HEK293 (cell line): ENCODE measurements at regions not wholly inside any gene's neighbourhood (a gene's known extent, or its start where the extent isn't known, plus 50 kb on each side); places are given as distances from the start of the nearest gene placed in this dataset.

Experiments used
- CTCF ChIA-PET: fragments of 350-600 bp; formaldehyde crosslinking; extraction: SDS; loops from one replicate; lab custom pipeline; 2021; ENCODE audit warnings: antibody characterized with exemption; lab: Yijun Ruan, JAX
- POLR2A ChIA-PET: fragments of 300-600 bp; formaldehyde crosslinking; extraction: SDS; loops from one replicate; lab custom pipeline; 2020; ENCODE audit warnings: antibody characterized with exemption, inconsistent platforms; lab: Yijun Ruan, JAX
- H3K27ac ChIP-seq: fragments of 200-500 bp; sonication (Bioruptor generic); 2 replicates; pipeline ENCODE4 v1.5.1; 2014; ENCODE audit warnings: low read depth, low read length, control low read depth, inconsistent platforms; ENCODE audit errors: extremely low read depth
- H3K36me3 ChIP-seq, 2 experiments: fragments of 200-500 bp in 1 of 2; sonication (Bioruptor generic) in 1 of 2; 1 replicate in 1 of 2; 2 replicates in 1 of 2; pipeline ENCODE4 v1.5.1; 2014 to 2017; ENCODE audit warnings: inconsistent platforms in 2 of 2, low read length in 2 of 2; ENCODE audit not compliant: control insufficient read depth in 2 of 2, insufficient read depth in 1 of 2
- H3K4me1 ChIP-seq: fragments of 200-500 bp; sonication (Bioruptor generic); 2 replicates; pipeline ENCODE4 v1.5.1; 2014; ENCODE audit warnings: mild to moderate bottlenecking, low read length, inconsistent platforms; ENCODE audit not compliant: control insufficient read depth, insufficient read depth
- H3K4me3 ChIP-seq: 2 replicates; pipeline ENCODE4 v1.5.1; 2011; ENCODE audit warnings: low read depth, mild to moderate bottlenecking, control low read depth, low read length, moderate library complexity
- H3K9me3 ChIP-seq: fragments of 200-500 bp; sonication (Bioruptor generic); 2 replicates; pipeline ENCODE4 v1.5.1; 2014; ENCODE audit warnings: low read depth, low read length, inconsistent platforms; ENCODE audit not compliant: control insufficient read depth, insufficient read depth
- FEZF1 ChIP-seq: fragments of 450-650 bp; formaldehyde crosslinking; IDR thresholded peaks from 2 replicates; pipeline ENCODE4 v1.5.1; 2016; ENCODE audit warnings: missing biosample characterization, missing genetic modification characterization
- HOXC10 ChIP-seq: sonication (generic); formaldehyde crosslinking; IDR thresholded peaks from 2 replicates; pipeline ENCODE4 v1.8.1; 2023; ENCODE audit warnings: mild to moderate bottlenecking, missing genetic modification reagents
- KLF10 ChIP-seq: fragments of 450-650 bp; IDR thresholded peaks from 2 replicates; pipeline ENCODE4 v1.5.1; 2018; ENCODE audit warnings: missing biosample characterization, mild to moderate bottlenecking, missing genetic modification characterization
- KLF16 ChIP-seq: fragments of 450-650 bp; formaldehyde crosslinking; IDR thresholded peaks from 2 replicates; pipeline ENCODE4 v1.5.1; 2017; ENCODE audit warnings: missing biosample characterization, missing genetic modification characterization
- ZBTB1 ChIP-seq: fragments of 450-650 bp; formaldehyde crosslinking; IDR thresholded peaks from 2 replicates; pipeline ENCODE4 v1.5.1; 2016; ENCODE audit warnings: missing biosample characterization, missing genetic modification characterization
- ZBTB48 ChIP-seq: fragments of 450-650 bp; formaldehyde crosslinking; IDR thresholded peaks from 2 replicates; pipeline ENCODE4 v1.5.1; 2016; ENCODE audit warnings: missing biosample characterization, missing genetic modification characterization
- ZIC2 ChIP-seq: fragments of 450-650 bp; formaldehyde crosslinking; IDR thresholded peaks from 2 replicates; pipeline ENCODE4 v1.5.1; 2016; ENCODE audit warnings: missing biosample characterization, missing genetic modification characterization
- ZNF133 ChIP-seq: fragments of 450-650 bp; formaldehyde crosslinking; IDR thresholded peaks from 2 replicates; pipeline ENCODE4 v1.5.1; 2016; ENCODE audit warnings: missing biosample characterization, missing genetic modification characterization
- ZNF138 ChIP-seq: fragments of 450-650 bp; formaldehyde crosslinking; IDR thresholded peaks from 2 replicates; pipeline ENCODE4 v1.5.1; 2016; ENCODE audit warnings: missing biosample characterization, missing genetic modification characterization, borderline replicate concordance
- ZNF23 ChIP-seq: fragments of 450-650 bp; formaldehyde crosslinking; IDR thresholded peaks from 2 replicates; pipeline ENCODE4 v1.5.1; 2016; ENCODE audit warnings: missing biosample characterization, missing genetic modification characterization, borderline replicate concordance
- ZNF292 ChIP-seq: fragments of 450-650 bp; formaldehyde crosslinking; IDR thresholded peaks from 2 replicates; pipeline ENCODE4 v1.5.1; 2016; ENCODE audit warnings: low read depth, missing biosample characterization, missing genetic modification characterization, borderline replicate concordance
- ZNF324 ChIP-seq: fragments of 450-650 bp; formaldehyde crosslinking; IDR thresholded peaks from 2 replicates; pipeline ENCODE4 v1.5.1; 2016; ENCODE audit warnings: missing biosample characterization, missing genetic modification characterization
- ZNF366 ChIP-seq: fragments of 450-650 bp; formaldehyde crosslinking; conservative IDR thresholded peaks from 2 replicates; pipeline ENCODE4 v1.5.1; 2016; ENCODE audit warnings: missing biosample characterization, missing genetic modification characterization
- ZNF510 ChIP-seq: fragments of 450-650 bp; formaldehyde crosslinking; IDR thresholded peaks from 2 replicates; pipeline ENCODE4 v1.5.1; 2018; ENCODE audit warnings: mild to moderate bottlenecking, missing genetic modification characterization, missing biosample characterization; ENCODE audit not compliant: insufficient replicate concordance
- ZNF624 ChIP-seq: fragments of 450-650 bp; formaldehyde crosslinking; IDR thresholded peaks from 2 replicates; pipeline ENCODE4 v1.5.1; 2017; ENCODE audit warnings: missing biosample characterization, missing genetic modification characterization
- ZNF660 ChIP-seq: fragments of 450-650 bp; IDR thresholded peaks from 2 replicates; pipeline ENCODE4 v1.5.1; 2018; ENCODE audit warnings: missing biosample characterization, mild to moderate bottlenecking, missing genetic modification characterization
- ZNF747 ChIP-seq: fragments of 450-650 bp; formaldehyde crosslinking; IDR thresholded peaks from 2 replicates; pipeline ENCODE4 v1.5.1; 2016; ENCODE audit warnings: missing biosample characterization, missing genetic modification characterization
- TF ChIP-seq, protein P1 (sequence below): fragments of 450-650 bp; formaldehyde crosslinking; IDR thresholded peaks from 2 replicates; pipeline ENCODE4 v1.5.1; 2016; ENCODE audit warnings: missing biosample characterization, missing genetic modification characterization
- TF ChIP-seq, protein P2 (sequence below): fragments of 450-650 bp; formaldehyde crosslinking; IDR thresholded peaks from 2 replicates; pipeline ENCODE4 v1.5.1; 2016; ENCODE audit warnings: missing biosample characterization, missing genetic modification characterization
- TF ChIP-seq, protein P3 (sequence below): fragments of 450-650 bp; formaldehyde crosslinking; IDR thresholded peaks from 2 replicates; pipeline ENCODE4 v1.5.1; 2016; ENCODE audit warnings: missing biosample characterization, missing genetic modification characterization
- TF ChIP-seq, protein P4 (sequence below): fragments of 450-650 bp; formaldehyde crosslinking; IDR thresholded peaks from 2 replicates; pipeline ENCODE4 v1.5.1; 2017; ENCODE audit warnings: missing biosample characterization, missing genetic modification characterization

DNA sequence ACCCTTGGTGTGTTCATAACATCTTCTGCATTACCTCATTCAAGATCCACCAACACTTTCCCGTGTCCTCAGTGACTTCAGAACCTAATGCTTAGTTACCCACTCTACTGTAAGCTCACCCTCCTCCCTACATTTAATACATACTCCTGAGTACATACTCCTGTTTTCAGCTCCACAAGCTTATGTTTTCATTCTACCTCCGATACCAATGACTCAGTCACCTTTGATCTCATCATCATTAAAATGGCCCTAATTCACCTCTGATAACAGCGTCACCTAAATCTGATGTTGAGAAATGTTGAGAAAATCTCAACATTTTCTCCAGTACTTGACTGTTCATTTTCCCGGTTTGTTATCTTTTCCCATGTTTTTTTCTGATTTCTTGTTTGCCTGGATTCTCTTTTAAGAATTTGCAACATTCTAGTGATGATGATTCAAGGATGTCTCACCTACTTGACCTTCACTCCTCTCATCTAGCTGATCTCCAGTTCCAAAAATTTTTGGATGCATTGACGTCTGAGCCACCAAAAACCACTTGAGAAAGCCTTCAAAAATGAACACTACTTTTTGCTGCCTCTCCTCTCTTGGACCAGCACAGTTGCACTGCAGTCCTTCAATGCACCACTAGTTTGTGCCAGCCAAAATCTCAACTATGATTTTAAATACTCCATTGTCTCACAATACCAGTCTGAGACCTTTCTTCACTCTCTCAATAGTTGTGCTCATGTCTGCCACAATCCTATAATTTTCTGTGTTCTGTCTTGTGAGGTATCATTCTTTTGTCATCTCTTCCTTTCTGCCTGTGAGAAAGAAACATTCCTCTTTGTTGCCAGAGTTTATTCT lies 220.7 kb upstream of the SEMA6D start:
- H3K9me3 ChIP-seq: no peaks in the 10 kb centered on the region
- no peaks in the 10 kb centered on the region for H3K4me1 ChIP-seq
- TF ChIP-seq, protein P1, sequence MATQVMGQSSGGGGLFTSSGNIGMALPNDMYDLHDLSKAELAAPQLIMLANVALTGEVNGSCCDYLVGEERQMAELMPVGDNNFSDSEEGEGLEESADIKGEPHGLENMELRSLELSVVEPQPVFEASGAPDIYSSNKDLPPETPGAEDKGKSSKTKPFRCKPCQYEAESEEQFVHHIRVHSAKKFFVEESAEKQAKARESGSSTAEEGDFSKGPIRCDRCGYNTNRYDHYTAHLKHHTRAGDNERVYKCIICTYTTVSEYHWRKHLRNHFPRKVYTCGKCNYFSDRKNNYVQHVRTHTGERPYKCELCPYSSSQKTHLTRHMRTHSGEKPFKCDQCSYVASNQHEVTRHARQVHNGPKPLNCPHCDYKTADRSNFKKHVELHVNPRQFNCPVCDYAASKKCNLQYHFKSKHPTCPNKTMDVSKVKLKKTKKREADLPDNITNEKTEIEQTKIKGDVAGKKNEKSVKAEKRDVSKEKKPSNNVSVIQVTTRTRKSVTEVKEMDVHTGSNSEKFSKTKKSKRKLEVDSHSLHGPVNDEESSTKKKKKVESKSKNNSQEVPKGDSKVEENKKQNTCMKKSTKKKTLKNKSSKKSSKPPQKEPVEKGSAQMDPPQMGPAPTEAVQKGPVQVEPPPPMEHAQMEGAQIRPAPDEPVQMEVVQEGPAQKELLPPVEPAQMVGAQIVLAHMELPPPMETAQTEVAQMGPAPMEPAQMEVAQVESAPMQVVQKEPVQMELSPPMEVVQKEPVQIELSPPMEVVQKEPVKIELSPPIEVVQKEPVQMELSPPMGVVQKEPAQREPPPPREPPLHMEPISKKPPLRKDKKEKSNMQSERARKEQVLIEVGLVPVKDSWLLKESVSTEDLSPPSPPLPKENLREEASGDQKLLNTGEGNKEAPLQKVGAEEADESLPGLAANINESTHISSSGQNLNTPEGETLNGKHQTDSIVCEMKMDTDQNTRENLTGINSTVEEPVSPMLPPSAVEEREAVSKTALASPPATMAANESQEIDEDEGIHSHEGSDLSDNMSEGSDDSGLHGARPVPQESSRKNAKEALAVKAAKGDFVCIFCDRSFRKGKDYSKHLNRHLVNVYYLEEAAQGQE: no peak
- TF ChIP-seq, protein P2, sequence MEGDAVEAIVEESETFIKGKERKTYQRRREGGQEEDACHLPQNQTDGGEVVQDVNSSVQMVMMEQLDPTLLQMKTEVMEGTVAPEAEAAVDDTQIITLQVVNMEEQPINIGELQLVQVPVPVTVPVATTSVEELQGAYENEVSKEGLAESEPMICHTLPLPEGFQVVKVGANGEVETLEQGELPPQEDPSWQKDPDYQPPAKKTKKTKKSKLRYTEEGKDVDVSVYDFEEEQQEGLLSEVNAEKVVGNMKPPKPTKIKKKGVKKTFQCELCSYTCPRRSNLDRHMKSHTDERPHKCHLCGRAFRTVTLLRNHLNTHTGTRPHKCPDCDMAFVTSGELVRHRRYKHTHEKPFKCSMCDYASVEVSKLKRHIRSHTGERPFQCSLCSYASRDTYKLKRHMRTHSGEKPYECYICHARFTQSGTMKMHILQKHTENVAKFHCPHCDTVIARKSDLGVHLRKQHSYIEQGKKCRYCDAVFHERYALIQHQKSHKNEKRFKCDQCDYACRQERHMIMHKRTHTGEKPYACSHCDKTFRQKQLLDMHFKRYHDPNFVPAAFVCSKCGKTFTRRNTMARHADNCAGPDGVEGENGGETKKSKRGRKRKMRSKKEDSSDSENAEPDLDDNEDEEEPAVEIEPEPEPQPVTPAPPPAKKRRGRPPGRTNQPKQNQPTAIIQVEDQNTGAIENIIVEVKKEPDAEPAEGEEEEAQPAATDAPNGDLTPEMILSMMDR: no peak
- TF ChIP-seq KLF16 (tag by site-specific recombination) (no peak), ZNF510 (tag by site-specific recombination) (no peak), ZIC2 (tag by site-specific recombination) (no peak), HOXC10 (CRISPR knock-in tag) (no peak), ZBTB1 (tag by site-specific recombination) (no peak), KLF10 (tag by site-specific recombination) (no peak), ZNF624 (tag by site-specific recombination) (no peak), ZNF292 (tag by site-specific recombination) (no peak), ZNF23 (tag by site-specific recombination) (no peak), ZNF660 (tag by site-specific recombination) (no peak), ZNF133 (tag by site-specific recombination) (no peak), ZNF366 (tag by site-specific recombination) (no peak)
- TF ChIP-seq, protein P3, sequence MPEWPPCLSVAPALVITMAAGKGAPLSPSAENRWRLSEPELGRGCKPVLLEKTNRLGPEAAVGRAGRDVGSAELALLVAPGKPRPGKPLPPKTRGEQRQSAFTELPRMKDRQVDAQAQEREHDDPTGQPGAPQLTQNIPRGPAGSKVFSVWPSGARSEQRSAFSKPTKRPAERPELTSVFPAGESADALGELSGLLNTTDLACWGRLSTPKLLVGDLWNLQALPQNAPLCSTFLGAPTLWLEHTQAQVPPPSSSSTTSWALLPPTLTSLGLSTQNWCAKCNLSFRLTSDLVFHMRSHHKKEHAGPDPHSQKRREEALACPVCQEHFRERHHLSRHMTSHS: no peak
- TF ChIP-seq, protein P4, sequence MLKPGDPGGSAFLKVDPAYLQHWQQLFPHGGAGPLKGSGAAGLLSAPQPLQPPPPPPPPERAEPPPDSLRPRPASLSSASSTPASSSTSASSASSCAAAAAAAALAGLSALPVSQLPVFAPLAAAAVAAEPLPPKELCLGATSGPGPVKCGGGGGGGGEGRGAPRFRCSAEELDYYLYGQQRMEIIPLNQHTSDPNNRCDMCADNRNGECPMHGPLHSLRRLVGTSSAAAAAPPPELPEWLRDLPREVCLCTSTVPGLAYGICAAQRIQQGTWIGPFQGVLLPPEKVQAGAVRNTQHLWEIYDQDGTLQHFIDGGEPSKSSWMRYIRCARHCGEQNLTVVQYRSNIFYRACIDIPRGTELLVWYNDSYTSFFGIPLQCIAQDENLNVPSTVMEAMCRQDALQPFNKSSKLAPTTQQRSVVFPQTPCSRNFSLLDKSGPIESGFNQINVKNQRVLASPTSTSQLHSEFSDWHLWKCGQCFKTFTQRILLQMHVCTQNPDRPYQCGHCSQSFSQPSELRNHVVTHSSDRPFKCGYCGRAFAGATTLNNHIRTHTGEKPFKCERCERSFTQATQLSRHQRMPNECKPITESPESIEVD (tag by site-specific recombination): no peak
- H3K4me3 ChIP-seq: no peak overlapping the region
- ChIA-PET CTCF (interaction anchor here (0.6 kb wide), 1 partner anchor 1193 kb away, joined by 3 read pairs; no protein-coding TSS in a partner anchor), POLR2A (no interaction called here)
- no peak overlapping the region for H3K27ac ChIP-seq
- no peaks in the 10 kb centered on the region for H3K36me3 ChIP-seq

DNA sequence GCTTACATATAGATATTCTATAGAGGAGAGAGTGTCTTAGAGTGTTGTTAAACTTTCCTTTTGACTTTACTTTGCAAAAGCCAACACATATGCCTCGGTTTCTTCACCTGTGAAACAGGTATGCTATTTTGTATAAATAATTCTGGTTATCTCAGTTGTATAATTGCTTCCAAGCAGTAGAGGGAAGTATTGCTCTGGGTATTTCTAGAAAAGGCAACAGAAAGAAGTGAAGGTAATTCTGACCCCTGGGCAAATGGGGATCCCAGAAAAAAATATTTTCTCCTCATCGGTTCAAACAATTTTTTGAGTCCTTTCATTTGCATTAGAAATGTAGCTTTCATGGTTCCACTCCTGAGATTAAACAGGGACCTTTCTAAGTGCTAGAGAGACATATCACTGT lies 216.5 kb upstream of the SEMA6D start:
- Histone ChIP-seq H3K27ac (no peak overlapping the region), H3K4me3 (no peak overlapping the region), H3K4me1 (no peaks in the 10 kb centered on the region), H3K9me3 (no peaks in the 10 kb centered on the region), H3K36me3 (no peaks in the 10 kb centered on the region)
- ChIA-PET CTCF (interaction anchor here (0.7 kb wide), 2 partner anchors 71 to 325 kb away, joined by 3 to 5 read pairs; no protein-coding TSS in a partner anchor), POLR2A (no interaction called here)
- TF ChIP-seq ZNF324 (tag by site-specific recombination) (no peak), ZNF747 (no peak), ZBTB48 (tag by site-specific recombination) (no peak), ZNF138 (tag by site-specific recombination) (no peak), FEZF1 (tag by site-specific recombination) (no peak)
